ENCODE measurements at regions not wholly inside any gene's neighbourhood (a gene's known extent, or its start where the extent isn't known, plus 50 kb on each side); places are given as distances from the start of the nearest gene placed in this dataset.
"Not testable (repeated sequence)": the region's sequence is repeated elsewhere in the genome, so short reads cannot be mapped to it uniquely, and the experiment has no call there.

GRCh38 chr19:28465371-28466086 is 747.4 kb downstream of the UQCRFS1 start:
- no peak overlapping the region for H3K4me3 ChIP-seq (ENCODE audit: low read depth, low read length)

GRCh38 chr19:28463493-28464053 is 749.4 kb downstream of the UQCRFS1 start:
- H3K4me3 ChIP-seq (ENCODE audit: low read depth, low read length), result no peak overlapping the region

- H3K4me3 ChIP-seq (ENCODE audit: low read depth, low read length), result no peak overlapping the region
Measured at GRCh38 chr19:28457620-28458019, 755.3 kb downstream of the UQCRFS1 start.

- H3K4me3 ChIP-seq (ENCODE audit: low read depth, low read length), result no peak overlapping the region
Measured at GRCh38 chr19:28456708-28457320, 756.1 kb downstream of the UQCRFS1 start.

GRCh38 chr19:28456252-28456651 is 756.7 kb downstream of the UQCRFS1 start:
- H3K4me3 ChIP-seq (ENCODE audit: low read depth, low read length), result no peak overlapping the region

- H3K4me3 ChIP-seq (ENCODE audit: low read depth, low read length), result no peak overlapping the region
Measured at GRCh38 chr19:28454083-28454482, 758.9 kb downstream of the UQCRFS1 start.

GRCh38 chr19:28453420-28453819 is 759.5 kb downstream of the UQCRFS1 start:
- H3K4me3 ChIP-seq (ENCODE audit: low read depth, low read length), result no peak overlapping the region

- H3K4me3 ChIP-seq (ENCODE audit: low read depth, low read length), result no peak overlapping the region
Measured at GRCh38 chr19:28449803-28450202, 763.1 kb downstream of the UQCRFS1 start.

GRCh38 chr19:28446511-28446910 is 766.4 kb downstream of the UQCRFS1 start:
- H3K4me3 ChIP-seq (ENCODE audit: low read depth, low read length), result no peak overlapping the region

GRCh38 chr19:28445826-28446225 is 767.1 kb downstream of the UQCRFS1 start:
- no peak overlapping the region for H3K4me3 ChIP-seq (ENCODE audit: low read depth, low read length)

- no peak overlapping the region for H3K4me3 ChIP-seq (ENCODE audit: low read depth, low read length)
Measured at GRCh38 chr19:28444362-28444761, 768.6 kb downstream of the UQCRFS1 start.

- no peak overlapping the region for H3K4me3 ChIP-seq (ENCODE audit: low read depth, low read length)
Measured at GRCh38 chr19:28443361-28443760, 769.6 kb downstream of the UQCRFS1 start.

GRCh38 chr19:28437390-28438346 is 775.3 kb downstream of the UQCRFS1 start:
- H3K4me3 ChIP-seq (ENCODE audit: low read depth, low read length), result no peak overlapping the region

GRCh38 chr19:28436320-28436719 is 776.6 kb downstream of the UQCRFS1 start:
- no peak overlapping the region for H3K4me3 ChIP-seq (ENCODE audit: low read depth, low read length)

- H3K4me3 ChIP-seq (ENCODE audit: low read depth, low read length), result no peak overlapping the region
Measured at GRCh38 chr19:28435551-28436271, 777.2 kb downstream of the UQCRFS1 start.

GRCh38 chr19:28434794-28435193 is 778.2 kb downstream of the UQCRFS1 start:
- not testable (repeated sequence) for H3K4me3 ChIP-seq (ENCODE audit: low read depth, low read length)

GRCh38 chr19:28434365-28434764 is 778.6 kb downstream of the UQCRFS1 start:
- H3K4me3 ChIP-seq (ENCODE audit: low read depth, low read length), result not testable (repeated sequence)

GRCh38 chr19:28433166-28433565 is 779.8 kb downstream of the UQCRFS1 start:
- H3K4me3 ChIP-seq (ENCODE audit: low read depth, low read length), result not testable (repeated sequence)

- H3K4me3 ChIP-seq (ENCODE audit: low read depth, low read length), result no peak overlapping the region
Measured at GRCh38 chr19:28430214-28430613, 782.7 kb downstream of the UQCRFS1 start.

- H3K4me3 ChIP-seq (ENCODE audit: low read depth, low read length), result no peak overlapping the region
Measured at GRCh38 chr19:28429356-28429755, 783.6 kb downstream of the UQCRFS1 start.
